WTC11 (cell line): ENCODE measurements at regions not wholly inside any gene's neighbourhood (a gene's known extent, or its start where the extent isn't known, plus 50 kb on each side); places are given as distances from the start of the nearest gene placed in this dataset.

Experiments
- ATAC-seq: fragments of 200-7000 bp; cut with Tn5 transposase; 2 replicates; pipeline ENCODE4 v1.10.0; 2021; ENCODE audit warnings: mild to moderate bottlenecking, moderate library complexity
- CTCF ChIA-PET: fragments of 300-600 bp; sonication (Branson Sonifier 250); formaldehyde crosslinking; loops from one replicate; lab custom pipeline; 2021; ENCODE audit warnings: antibody characterized with exemption; lab: Charles Lee
- POLR2A ChIA-PET: fragments of 350-600 bp; sonication (Branson Sonifier 250); formaldehyde crosslinking; loops from one replicate; lab custom pipeline; 2021; ENCODE audit warnings: antibody characterized with exemption; lab: Charles Lee
- DNase-seq: peaks from one replicate; pipeline ENCODE4 v3.0.0; 2021; ENCODE audit warnings: low spot score
- H3K27ac Mint-ChIP-seq: 2 replicates; pipeline ENCODE4 v1.8.0; 2021; ENCODE audit warnings: mixed read lengths
- H3K27me3 Mint-ChIP-seq: 2 replicates; pipeline ENCODE4 v1.8.0; 2021; ENCODE audit warnings: low read depth, mild to moderate bottlenecking, moderate library complexity, mixed read lengths
- H3K36me3 Mint-ChIP-seq: 2 replicates; pipeline ENCODE4 v1.8.0; 2021; ENCODE audit warnings: mixed read lengths
- H3K4me1 Mint-ChIP-seq: 2 replicates; pipeline ENCODE4 v1.8.0; 2022; ENCODE audit warnings: mixed read lengths
- H3K4me3 Mint-ChIP-seq: 2 replicates; pipeline ENCODE4 v1.8.0; 2021; ENCODE audit warnings: mild to moderate bottlenecking, moderate library complexity, mixed read lengths
- H3K9me3 Mint-ChIP-seq: 2 replicates; pipeline ENCODE4 v1.8.0; 2021; ENCODE audit warnings: mixed read lengths
- ATF1 ChIP-seq: sonication (generic); formaldehyde crosslinking; IDR thresholded peaks from 2 replicates; pipeline ENCODE4 v1.8.1; 2023; ENCODE audit warnings: mild to moderate bottlenecking, moderate library complexity, missing genetic modification reagents
- GABPB1 ChIP-seq: sonication (generic); formaldehyde crosslinking; IDR thresholded peaks from 2 replicates; pipeline ENCODE4 v1.8.1; 2023; ENCODE audit warnings: mild to moderate bottlenecking, missing genetic modification reagents
- JUN ChIP-seq: sonication (generic); formaldehyde crosslinking; IDR thresholded peaks from 2 replicates; pipeline ENCODE4 v1.8.0; 2023; ENCODE audit warnings: mild to moderate bottlenecking, missing genetic modification reagents
- ZNF219 ChIP-seq: sonication (generic); formaldehyde crosslinking; IDR thresholded peaks from 2 replicates; pipeline ENCODE4 v1.8.0; 2023; ENCODE audit warnings: missing genetic modification reagents, mild to moderate bottlenecking, borderline replicate concordance
- TF ChIP-seq, protein P1 (sequence below): fragments of 250-450 bp; sonication (Bioruptor Pico); IDR thresholded peaks from 2 replicates; pipeline ENCODE4 v1.8.0; 2021; ENCODE audit warnings: mild to moderate bottlenecking
- TF ChIP-seq, protein P2 (sequence below): fragments of 250-450 bp; sonication (Bioruptor Pico); IDR thresholded peaks from 2 replicates; pipeline ENCODE4 v1.9.0; 2021; ENCODE audit warnings: mild to moderate bottlenecking, borderline replicate concordance
- TF ChIP-seq, protein P3 (sequence below): fragments of 250-450 bp; sonication (Bioruptor Pico); conservative IDR thresholded peaks from 2 replicates; pipeline ENCODE4 v1.9.0; 2021; ENCODE audit warnings: mild to moderate bottlenecking
- TF ChIP-seq, protein P4 (sequence below): fragments of 250-450 bp; sonication (Bioruptor Pico); IDR thresholded peaks from 2 replicates; pipeline ENCODE4 v1.9.0; 2021; ENCODE audit warnings: mild to moderate bottlenecking

DNA sequence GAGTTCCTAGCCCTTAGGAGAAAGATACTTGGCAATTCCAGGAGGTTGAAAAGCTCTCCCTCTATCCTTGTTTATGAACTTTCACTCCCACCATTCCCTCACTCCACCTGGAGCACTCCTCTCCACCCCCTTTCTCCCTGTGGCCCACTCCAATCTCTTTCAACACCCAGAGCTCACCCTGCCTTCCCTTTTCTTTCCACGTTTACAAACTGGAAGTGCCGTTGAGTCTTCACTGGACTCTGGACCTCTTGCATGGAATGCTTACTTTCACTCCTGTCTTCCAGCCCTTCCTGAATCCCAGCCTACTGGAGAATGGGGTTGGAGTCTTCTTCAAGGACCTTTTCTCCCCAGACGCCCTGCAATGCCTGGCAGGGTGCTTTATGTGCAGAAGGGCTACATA lies 198.5 kb downstream of the RHOU start (continued):
- TF ChIP-seq, protein P1, sequence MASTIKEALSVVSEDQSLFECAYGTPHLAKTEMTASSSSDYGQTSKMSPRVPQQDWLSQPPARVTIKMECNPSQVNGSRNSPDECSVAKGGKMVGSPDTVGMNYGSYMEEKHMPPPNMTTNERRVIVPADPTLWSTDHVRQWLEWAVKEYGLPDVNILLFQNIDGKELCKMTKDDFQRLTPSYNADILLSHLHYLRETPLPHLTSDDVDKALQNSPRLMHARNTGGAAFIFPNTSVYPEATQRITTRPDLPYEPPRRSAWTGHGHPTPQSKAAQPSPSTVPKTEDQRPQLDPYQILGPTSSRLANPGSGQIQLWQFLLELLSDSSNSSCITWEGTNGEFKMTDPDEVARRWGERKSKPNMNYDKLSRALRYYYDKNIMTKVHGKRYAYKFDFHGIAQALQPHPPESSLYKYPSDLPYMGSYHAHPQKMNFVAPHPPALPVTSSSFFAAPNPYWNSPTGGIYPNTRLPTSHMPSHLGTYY, result no peak
- TF ChIP-seq JUN, result no peak
- TF ChIP-seq, all 79 proteins: peak for 0

DNA sequence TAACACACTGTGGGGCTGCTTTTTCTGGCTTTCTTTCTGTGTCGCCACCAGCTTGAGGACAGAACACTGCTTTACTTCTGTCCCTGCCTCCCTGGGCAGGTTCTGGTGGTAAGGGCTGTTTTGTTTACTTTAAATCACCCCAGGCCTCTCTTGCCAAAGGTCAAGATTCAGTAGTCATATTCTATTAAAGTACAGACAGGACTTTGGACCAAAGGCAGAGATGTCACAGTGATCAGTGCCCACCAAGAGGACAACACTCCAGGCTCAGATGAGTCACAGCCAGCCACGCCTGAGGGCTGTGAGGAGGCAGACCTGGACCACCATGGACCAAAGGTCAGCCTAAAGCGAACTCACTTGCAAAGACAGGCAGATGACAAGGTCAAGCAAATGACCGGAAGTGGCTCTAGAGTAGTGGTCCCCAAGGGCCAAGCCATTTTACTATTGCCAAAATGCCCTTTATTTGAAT lies 200.0 kb downstream of the RHOU start:
- peaks cover 6% of the 10 kb centered on the region for H3K9me3 Mint-ChIP-seq
- TF ChIP-seq GABPB1 (CRISPR knock-in tag) (peak; percentile 64; the same call in 1 of the 2 replicates), ATF1 (CRISPR knock-in tag) (no peak)
- TF ChIP-seq, protein P2, sequence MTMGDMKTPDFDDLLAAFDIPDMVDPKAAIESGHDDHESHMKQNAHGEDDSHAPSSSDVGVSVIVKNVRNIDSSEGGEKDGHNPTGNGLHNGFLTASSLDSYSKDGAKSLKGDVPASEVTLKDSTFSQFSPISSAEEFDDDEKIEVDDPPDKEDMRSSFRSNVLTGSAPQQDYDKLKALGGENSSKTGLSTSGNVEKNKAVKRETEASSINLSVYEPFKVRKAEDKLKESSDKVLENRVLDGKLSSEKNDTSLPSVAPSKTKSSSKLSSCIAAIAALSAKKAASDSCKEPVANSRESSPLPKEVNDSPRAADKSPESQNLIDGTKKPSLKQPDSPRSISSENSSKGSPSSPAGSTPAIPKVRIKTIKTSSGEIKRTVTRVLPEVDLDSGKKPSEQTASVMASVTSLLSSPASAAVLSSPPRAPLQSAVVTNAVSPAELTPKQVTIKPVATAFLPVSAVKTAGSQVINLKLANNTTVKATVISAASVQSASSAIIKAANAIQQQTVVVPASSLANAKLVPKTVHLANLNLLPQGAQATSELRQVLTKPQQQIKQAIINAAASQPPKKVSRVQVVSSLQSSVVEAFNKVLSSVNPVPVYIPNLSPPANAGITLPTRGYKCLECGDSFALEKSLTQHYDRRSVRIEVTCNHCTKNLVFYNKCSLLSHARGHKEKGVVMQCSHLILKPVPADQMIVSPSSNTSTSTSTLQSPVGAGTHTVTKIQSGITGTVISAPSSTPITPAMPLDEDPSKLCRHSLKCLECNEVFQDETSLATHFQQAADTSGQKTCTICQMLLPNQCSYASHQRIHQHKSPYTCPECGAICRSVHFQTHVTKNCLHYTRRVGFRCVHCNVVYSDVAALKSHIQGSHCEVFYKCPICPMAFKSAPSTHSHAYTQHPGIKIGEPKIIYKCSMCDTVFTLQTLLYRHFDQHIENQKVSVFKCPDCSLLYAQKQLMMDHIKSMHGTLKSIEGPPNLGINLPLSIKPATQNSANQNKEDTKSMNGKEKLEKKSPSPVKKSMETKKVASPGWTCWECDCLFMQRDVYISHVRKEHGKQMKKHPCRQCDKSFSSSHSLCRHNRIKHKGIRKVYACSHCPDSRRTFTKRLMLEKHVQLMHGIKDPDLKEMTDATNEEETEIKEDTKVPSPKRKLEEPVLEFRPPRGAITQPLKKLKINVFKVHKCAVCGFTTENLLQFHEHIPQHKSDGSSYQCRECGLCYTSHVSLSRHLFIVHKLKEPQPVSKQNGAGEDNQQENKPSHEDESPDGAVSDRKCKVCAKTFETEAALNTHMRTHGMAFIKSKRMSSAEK, result no peak
- TF ChIP-seq, protein P3, sequence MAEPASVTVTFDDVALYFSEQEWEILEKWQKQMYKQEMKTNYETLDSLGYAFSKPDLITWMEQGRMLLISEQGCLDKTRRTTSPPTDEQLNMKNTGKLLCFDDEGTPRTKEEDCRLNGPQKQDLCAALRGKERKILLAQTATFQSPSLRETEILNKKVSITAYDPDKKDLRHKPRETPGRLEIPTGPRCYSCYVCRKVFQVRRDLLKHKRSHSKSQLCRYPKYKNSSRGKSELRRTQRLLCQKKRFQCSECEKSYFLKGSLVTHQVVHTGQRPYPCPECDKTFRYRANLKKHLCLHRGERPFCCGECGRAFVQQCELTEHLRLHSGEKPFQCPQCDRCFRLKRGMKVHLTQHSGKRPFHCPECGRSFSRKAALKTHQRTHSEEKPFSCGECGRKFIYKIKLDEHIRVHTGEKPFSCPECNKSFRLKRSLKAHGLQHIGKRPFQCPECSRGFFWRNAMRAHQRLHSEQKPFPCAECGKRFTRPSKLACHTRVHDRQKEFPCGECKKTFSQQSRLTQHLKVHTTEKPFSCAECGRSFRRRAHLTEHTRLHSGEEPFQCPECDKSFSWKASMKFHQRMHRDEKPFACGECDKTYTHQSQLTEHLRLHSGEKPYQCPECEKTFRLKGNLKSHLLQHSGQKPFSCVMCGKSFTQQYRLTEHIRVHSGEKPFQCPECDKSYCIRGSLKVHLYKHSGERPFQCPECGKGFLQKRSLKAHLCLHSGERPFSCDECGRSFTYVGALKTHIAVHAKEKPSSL (CRISPR knock-in tag), result no peak
- H3K27ac Mint-ChIP-seq, result no peak overlapping the region
- CTCF ChIA-PET, result no interaction called here
- H3K27me3 Mint-ChIP-seq, result no peaks in the 10 kb centered on the region
- POLR2A ChIA-PET, result no interaction called here
- H3K36me3 Mint-ChIP-seq, result no peaks in the 10 kb centered on the region
- ATAC-seq (no peak), DNase-seq (no peak)
- H3K4me1 Mint-ChIP-seq, result peaks cover 30% of the 10 kb centered on the region
- H3K4me3 Mint-ChIP-seq, result no peak overlapping the region

DNA sequence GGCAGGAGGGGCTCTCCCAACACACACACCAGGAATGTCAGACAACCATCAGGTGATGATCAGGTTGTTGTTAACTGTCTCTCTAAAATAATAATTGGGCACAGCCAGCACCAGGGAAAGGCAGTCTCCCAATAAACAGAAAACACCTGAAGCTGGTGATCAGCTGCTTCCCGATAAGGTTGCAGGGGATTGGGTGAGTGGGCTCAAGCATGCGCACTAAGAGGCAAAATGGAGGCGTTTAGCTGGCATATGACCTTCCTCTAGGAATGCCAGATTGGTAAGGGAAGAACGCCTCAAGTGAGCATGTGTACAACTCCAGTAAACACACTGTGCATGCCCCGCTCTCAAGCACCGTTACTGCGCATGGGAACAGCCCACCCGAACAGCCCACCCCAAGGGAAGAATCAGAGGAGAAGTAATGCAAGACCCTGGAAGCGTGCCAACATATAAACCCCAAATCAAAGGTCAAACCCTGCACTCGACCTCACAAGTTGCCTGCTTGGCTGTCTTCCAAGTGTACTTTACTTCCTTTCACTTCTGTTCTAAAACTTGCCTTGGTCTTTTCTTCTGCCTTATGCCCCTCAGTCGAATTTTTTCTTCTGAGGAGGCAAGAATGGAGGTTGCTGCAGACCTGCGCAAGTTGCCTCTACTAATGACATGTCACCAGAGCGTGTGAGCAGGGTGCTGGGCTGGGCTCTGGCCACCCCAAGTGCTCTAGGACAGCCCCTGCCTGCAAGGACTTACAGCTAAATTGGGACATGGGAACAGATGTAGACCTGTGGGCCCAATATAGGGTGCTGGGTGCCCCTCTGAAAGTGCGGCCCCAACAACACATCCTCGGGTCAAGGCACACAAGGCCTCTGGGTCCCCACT lies 200.8 kb downstream of the RHOU start:
- no peaks in the 10 kb centered on the region for H3K9me3 Mint-ChIP-seq
- CTCF ChIA-PET, result no interaction called here
- peaks cover 39% of the 10 kb centered on the region for H3K4me1 Mint-ChIP-seq
- H3K36me3 Mint-ChIP-seq, result no peaks in the 10 kb centered on the region
- no peak overlapping the region for H3K27ac Mint-ChIP-seq
- POLR2A ChIA-PET, result no interaction called here
- no peak overlapping the region for H3K4me3 Mint-ChIP-seq
- DNase-seq (no peak), ATAC-seq (no peak)
- TF ChIP-seq ZNF219 (CRISPR knock-in tag), result no peak
- TF ChIP-seq, protein P2, result no peak
- TF ChIP-seq, protein P4, sequence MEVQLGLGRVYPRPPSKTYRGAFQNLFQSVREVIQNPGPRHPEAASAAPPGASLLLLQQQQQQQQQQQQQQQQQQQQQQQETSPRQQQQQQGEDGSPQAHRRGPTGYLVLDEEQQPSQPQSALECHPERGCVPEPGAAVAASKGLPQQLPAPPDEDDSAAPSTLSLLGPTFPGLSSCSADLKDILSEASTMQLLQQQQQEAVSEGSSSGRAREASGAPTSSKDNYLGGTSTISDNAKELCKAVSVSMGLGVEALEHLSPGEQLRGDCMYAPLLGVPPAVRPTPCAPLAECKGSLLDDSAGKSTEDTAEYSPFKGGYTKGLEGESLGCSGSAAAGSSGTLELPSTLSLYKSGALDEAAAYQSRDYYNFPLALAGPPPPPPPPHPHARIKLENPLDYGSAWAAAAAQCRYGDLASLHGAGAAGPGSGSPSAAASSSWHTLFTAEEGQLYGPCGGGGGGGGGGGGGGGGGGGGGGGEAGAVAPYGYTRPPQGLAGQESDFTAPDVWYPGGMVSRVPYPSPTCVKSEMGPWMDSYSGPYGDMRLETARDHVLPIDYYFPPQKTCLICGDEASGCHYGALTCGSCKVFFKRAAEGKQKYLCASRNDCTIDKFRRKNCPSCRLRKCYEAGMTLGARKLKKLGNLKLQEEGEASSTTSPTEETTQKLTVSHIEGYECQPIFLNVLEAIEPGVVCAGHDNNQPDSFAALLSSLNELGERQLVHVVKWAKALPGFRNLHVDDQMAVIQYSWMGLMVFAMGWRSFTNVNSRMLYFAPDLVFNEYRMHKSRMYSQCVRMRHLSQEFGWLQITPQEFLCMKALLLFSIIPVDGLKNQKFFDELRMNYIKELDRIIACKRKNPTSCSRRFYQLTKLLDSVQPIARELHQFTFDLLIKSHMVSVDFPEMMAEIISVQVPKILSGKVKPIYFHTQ (CRISPR knock-in tag), result no peak
- H3K27me3 Mint-ChIP-seq, result no peaks in the 10 kb centered on the region
